HG03575 (cell line): ENCODE measurements at regions not wholly inside any gene's neighbourhood (a gene's known extent, or its start where the extent isn't known, plus 50 kb on each side); places are given as distances from the start of the nearest gene placed in this dataset.
"Not testable (repeated sequence)": the region's sequence is repeated elsewhere in the genome, so short reads cannot be mapped to it uniquely, and the experiment has no call there.

ENCODE experiments used
- ATAC-seq: cut with Tn5 transposase; IDR thresholded peaks from one replicate; pipeline ENCODE4 v1.9.1; 2021; ENCODE audit not compliant: unreplicated experiment, insufficient number of reproducible peaks, low FRiP score; ENCODE audit errors: extremely low read depth

GRCh38 chr3:177371146-177371545 lies 173.9 kb upstream of the TBL1XR1 start:
- ATAC-seq: no peak

DNA sequence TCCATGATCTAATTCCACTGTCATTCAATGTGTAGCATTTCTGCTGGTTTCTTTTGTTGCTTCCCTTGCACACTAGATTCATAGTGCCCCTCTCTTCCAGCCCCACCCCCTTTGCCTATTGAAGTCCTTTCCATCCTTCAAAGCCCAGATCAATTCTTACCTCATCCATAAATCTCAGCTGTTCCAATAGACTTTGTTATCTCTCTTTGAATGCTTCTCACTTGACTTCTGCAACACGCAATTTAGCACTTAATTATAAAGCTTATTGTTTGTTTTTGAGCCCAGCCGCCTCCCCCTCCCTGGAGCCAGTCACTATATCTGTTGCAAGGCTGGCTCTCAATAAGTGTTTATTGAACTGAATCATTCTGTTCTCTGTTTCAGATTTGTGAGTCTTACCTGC lies 174.6 kb upstream of the TBL1XR1 start:
- no peak for ATAC-seq

GRCh38 chr3:177374323-177374722 lies 177.0 kb upstream of the TBL1XR1 start:
- no peak for ATAC-seq

DNA sequence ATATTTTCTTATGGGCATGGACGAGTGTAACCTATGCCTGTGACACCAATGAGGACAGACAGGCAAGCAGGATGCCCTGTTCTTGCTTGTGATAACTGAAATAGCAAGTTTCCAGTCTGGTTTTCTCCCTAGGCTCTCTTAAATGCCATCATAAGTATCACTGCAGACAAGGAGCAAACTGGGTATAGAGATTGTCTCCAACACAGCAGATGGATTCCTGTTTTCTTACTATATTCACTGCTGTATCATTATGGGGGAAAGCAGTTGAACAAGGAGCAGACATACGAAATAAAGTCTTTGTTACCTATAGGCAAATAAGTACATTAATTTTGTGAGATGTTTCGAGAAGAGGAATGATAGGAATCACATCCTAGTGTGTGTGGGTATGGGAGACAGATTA lies 178.0 kb upstream of the TBL1XR1 start:
- ATAC-seq: no peak

- ATAC-seq: no peak
Observed at GRCh38 chr3:177377166-177377565, 179.9 kb upstream of the TBL1XR1 start.

DNA sequence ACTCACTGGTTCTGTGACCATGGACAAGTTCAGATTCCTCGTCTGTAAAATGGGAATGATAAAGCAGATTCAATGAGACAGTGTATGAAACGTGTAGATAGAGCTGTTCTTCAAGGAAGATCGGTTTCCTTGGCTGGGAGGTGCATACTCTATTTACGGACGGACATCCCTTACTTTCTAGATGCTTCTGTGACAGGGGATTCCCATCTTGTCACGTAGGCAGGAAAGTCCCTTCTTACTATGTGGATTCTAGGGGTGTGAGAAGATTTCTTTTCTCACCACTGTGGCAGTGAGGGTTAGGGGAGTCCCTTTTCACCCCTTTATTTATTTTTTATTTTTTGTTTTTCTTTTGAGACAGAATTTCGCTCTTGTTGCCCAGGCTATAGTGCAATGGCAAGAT lies 180.9 kb upstream of the TBL1XR1 start:
- no peak for ATAC-seq

- ATAC-seq: no peak
Observed at GRCh38 chr3:177379045-177379444, 181.8 kb upstream of the TBL1XR1 start.

GRCh38 chr3:177381070-177381469 lies 183.8 kb upstream of the TBL1XR1 start:
- no peak for ATAC-seq

DNA sequence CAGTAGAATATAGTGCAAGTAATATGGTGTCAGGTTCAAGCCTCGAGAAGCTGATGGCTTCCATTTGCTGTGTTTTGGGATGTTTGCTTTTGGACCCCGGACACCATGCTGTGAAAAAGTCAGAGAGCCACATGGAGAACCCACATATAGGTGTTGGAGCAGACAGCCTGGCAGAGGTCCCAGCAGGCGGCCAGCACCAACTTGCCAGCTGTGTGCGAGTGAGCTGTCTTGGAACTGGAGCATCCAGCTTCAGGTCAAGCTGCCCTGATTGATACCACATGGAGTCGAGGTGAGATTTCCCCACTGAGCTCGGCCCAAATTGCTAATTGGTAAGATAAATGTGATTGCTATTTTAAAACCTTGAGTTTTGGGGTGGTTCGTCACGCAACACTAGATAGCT lies 185.7 kb upstream of the TBL1XR1 start:
- no peak for ATAC-seq

DNA sequence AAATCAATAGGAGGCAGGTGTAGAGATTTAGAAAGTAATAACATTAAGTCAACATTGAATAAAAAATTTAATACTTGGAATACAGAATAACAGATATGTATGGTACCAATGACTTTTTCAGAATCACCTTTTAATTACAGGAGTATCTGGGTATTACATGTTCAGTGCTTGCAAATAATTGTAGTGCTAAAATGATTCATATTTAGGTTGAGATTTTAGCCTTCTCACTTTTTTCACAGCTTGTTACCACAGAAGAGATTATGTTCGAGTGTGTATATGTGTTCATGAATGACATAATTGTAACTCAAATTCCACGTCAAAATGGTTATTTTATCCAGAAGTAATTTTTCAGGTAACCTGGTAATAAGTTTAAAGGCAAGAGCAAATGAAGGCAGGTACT lies 187.9 kb upstream of the TBL1XR1 start:
- ATAC-seq: no peak

DNA sequence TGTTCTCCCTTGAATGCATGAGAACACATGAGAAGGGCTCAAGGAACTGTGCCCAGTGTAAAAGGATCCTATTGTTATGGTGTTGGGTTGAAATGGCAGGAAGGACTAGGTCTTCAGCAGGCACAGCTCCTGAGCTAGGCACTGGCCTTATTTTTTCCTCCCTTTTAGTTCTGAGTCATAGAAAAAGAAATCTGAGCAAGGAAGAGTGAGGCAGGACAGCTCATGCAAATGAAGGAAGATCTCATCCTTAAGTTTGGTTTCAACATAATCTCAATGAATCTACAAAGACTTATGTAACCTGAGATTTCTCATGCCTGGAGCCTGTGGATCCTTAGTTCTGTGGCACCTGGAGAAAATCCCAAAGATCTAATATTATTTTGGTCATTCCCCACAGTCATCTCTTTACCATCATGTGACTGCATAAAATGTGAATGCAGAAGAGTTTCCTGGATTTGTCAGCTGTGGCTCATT lies 188.6 kb upstream of the TBL1XR1 start:
- no peak for ATAC-seq

DNA sequence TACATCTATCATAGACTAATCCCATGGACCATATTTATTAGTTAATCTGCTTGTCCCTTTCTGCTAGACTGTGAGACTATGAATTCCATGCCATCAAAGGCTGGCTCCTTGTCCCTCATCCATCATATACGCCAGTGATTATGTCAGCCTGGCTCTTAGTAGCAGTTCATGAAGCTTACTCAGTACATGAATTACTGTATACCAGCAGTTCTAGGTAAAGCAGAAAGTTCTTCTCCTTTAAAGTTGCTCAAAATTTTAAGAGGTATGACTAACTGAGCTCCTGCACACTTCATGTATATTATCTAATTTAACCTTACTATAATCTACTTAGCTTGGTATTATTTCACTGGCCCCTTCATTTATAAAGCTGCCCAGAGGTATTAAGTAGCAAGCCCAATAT lies 190.9 kb upstream of the TBL1XR1 start:
- ATAC-seq: no peak

- not testable (repeated sequence) for ATAC-seq
Observed at GRCh38 chr3:177394231-177395024, 197.1 kb upstream of the TBL1XR1 start.

GRCh38 chr3:177396733-177397132 lies 199.5 kb upstream of the TBL1XR1 start:
- no peak for ATAC-seq

GRCh38 chr3:177401375-177401774 lies 204.1 kb upstream of the TBL1XR1 start:
- ATAC-seq: no peak

DNA sequence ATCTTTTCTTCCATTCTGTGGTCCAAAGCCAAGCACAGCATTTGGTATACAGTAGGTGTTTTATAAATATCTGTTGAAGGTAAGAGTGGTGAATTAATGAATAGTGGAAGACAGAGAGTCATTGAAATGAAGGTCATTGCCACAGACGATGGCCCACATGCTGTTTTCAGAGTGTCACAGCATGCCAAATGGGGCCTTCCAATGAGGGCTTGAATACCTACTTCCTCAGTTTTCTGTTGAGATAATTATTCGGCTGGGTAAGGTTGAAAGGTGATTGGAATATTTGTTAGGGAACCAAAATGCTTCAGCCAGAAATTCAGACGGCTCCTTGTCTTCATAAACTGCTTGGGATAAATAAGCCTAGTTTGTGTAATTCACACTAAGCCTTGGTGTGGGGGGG lies 205.3 kb upstream of the TBL1XR1 start:
- no peak for ATAC-seq

GRCh38 chr3:177405191-177405672 lies 207.9 kb upstream of the TBL1XR1 start:
- no peak for ATAC-seq

DNA sequence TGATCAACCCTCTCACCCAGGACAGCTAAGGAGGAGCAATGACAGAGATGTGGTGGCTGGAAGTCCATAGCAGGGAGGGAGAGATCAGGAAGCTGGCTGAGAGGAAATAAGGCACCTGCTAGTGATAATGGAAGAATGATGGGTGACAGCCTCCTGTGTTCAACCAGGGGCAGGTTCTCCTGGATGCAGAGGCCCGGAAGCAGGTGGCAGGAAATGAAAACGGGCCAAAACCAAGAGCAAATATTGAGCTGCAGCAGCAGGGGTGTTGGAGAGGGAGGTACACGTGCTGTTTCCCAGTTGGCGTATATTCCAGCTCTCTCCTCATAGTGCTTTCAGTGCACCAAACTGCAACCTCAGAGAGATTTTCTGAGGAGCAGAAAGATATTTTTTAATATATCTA lies 213.4 kb upstream of the TBL1XR1 start:
- ATAC-seq: no peak

- no peak for ATAC-seq
Observed at GRCh38 chr3:177411201-177411600, 213.9 kb upstream of the TBL1XR1 start.

- not testable (repeated sequence) for ATAC-seq
Observed at GRCh38 chr3:177412677-177413170, 215.4 kb upstream of the TBL1XR1 start.

GRCh38 chr3:177414093-177414492 lies 216.8 kb upstream of the TBL1XR1 start:
- no peak for ATAC-seq
